ENCODE measurements at regions not wholly inside any gene's neighbourhood (a gene's known extent, or its start where the extent isn't known, plus 50 kb on each side); places are given as distances from the start of the nearest gene placed in this dataset.

- no peak for TF ChIP-seq CTCF (IDR thresholded peaks at IDR 0.05)
- TF ChIP-seq POLR2A (IDR thresholded peaks at IDR 0.05) = no peak
These were observed 1038.8 kb upstream of the AUTS2 start for GRCh38 chr7:68559518-68559917.
